ENCODE measurements at regions not wholly inside any gene's neighbourhood (a gene's known extent, or its start where the extent isn't known, plus 50 kb on each side); places are given as distances from the start of the nearest gene placed in this dataset.

- DNase-seq (ENCODE audit: low read depth in 2 of 2) = no peak
- no peaks in the 10 kb centered on the region for H4K20me1 ChIP-seq (ENCODE audit: control insufficient read depth, extremely low read depth, insufficient read depth, low read length)
Observed at GRCh38 chr2:157068237-157068636, 189.3 kb upstream of the GALNT5 start.

GRCh38 chr2:157075924-157076323 is 181.6 kb upstream of the GALNT5 start:
- DNase-seq (ENCODE audit: low read depth in 2 of 2) = no peak
- Histone ChIP-seq H3K27me3 (ENCODE audit: control insufficient read depth, insufficient read depth, low read length) (no peaks in the 10 kb centered on the region), H3K27ac (ENCODE audit: insufficient read depth, low read length) (no peak overlapping the region), H3K9ac (ENCODE audit: insufficient read depth, low read length) (no peak overlapping the region), H3K4me1 (ENCODE audit: control insufficient read depth, extremely low read depth, insufficient read depth, low read length) (no peaks in the 10 kb centered on the region), H3K79me2 (ENCODE audit: control insufficient read depth, insufficient read depth, low read length) (no peaks in the 10 kb centered on the region), H3K4me3 (replicated peaks in 1 of 4; ENCODE audit: control extremely low read depth in 1 of 4, insufficient read depth in 1 of 4, low read depth in 3 of 4, low read length in 4 of 4) (no peak overlapping the region), H3K36me3 (ENCODE audit: control insufficient read depth, insufficient read depth, low read length) (no peaks in the 10 kb centered on the region), H4K20me1 (ENCODE audit: control insufficient read depth, extremely low read depth, insufficient read depth, low read length) (no peaks in the 10 kb centered on the region), H2AFZ (ENCODE audit: low read length) (no peak overlapping the region), H3K4me2 (ENCODE audit: extremely low read depth, insufficient read depth, low read length) (no peak overlapping the region), H3K9me3 (ENCODE audit: control insufficient read depth, insufficient read depth, low read depth, low read length) (no peaks in the 10 kb centered on the region)
- TF ChIP-seq EZH2 (IDR thresholded peaks at IDR 0.05; ENCODE audit: low read length, missing control alignments) (no peak), CTCF (conservative IDR thresholded peaks at IDR 0.05 in 1 of 2, IDR thresholded peaks at IDR 0.05 in 1 of 2; ENCODE audit: low read depth in 1 of 2, low read length in 2 of 2) (no peak)

More at GRCh38 chr2:157068237-157068636, 189.3 kb upstream of the GALNT5 start:
- TF ChIP-seq CTCF (conservative IDR thresholded peaks at IDR 0.05 in 1 of 2, IDR thresholded peaks at IDR 0.05 in 1 of 2; ENCODE audit: low read depth in 1 of 2, low read length in 2 of 2) = no peak
- no peak for TF ChIP-seq EZH2 (IDR thresholded peaks at IDR 0.05; ENCODE audit: low read length, missing control alignments)
- Histone ChIP-seq H3K79me2 (ENCODE audit: control insufficient read depth, insufficient read depth, low read length) (no peaks in the 10 kb centered on the region), H3K4me3 (replicated peaks in 1 of 4; ENCODE audit: control extremely low read depth in 1 of 4, insufficient read depth in 1 of 4, low read depth in 3 of 4, low read length in 4 of 4) (no peak overlapping the region), H3K4me2 (ENCODE audit: extremely low read depth, insufficient read depth, low read length) (no peak overlapping the region), H3K9me3 (ENCODE audit: control insufficient read depth, insufficient read depth, low read depth, low read length) (no peaks in the 10 kb centered on the region), H3K36me3 (ENCODE audit: control insufficient read depth, insufficient read depth, low read length) (no peaks in the 10 kb centered on the region), H3K9ac (ENCODE audit: insufficient read depth, low read length) (no peak overlapping the region), H3K27me3 (ENCODE audit: control insufficient read depth, insufficient read depth, low read length) (no peaks in the 10 kb centered on the region), H3K27ac (ENCODE audit: insufficient read depth, low read length) (no peak overlapping the region), H3K4me1 (ENCODE audit: control insufficient read depth, extremely low read depth, insufficient read depth, low read length) (no peaks in the 10 kb centered on the region), H2AFZ (ENCODE audit: low read length) (no peak overlapping the region)

DNA sequence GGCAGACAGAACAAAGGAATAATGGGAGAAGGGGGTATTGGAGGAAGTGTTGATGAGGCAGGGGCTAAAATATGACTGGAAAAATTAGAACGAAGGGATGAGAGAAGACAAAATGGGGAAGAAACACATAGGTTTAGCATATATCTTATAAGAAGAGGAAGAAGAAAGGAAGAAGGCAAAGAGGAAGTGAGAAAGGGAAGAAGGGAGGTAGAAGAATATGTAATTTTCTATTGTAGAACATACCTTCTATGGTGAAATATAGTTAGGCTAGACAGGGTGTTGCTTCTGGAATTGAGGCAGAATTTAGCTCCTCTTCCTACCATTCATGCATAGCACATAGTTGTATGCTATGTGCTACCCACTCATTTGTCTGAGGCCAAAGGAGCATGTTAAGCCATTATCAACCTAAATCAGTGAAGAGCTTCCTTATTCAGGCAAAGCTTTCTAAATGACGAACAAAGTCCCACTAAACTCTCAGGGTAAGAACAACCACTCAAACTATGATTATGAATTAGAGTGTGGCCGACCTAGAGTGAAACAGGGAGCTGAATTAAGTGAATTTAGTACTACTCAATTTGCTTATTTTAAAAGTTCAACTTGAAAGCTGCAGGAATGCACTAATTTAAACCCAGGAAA is 180.9 kb upstream of the GALNT5 start:
- Histone ChIP-seq H3K79me2 (ENCODE audit: control insufficient read depth, insufficient read depth, low read length) (no peaks in the 10 kb centered on the region), H4K20me1 (ENCODE audit: control insufficient read depth, extremely low read depth, insufficient read depth, low read length) (no peaks in the 10 kb centered on the region), H2AFZ (ENCODE audit: low read length) (no peak overlapping the region), H3K27ac (ENCODE audit: insufficient read depth, low read length) (no peak overlapping the region), H3K4me2 (ENCODE audit: extremely low read depth, insufficient read depth, low read length) (no peak overlapping the region), H3K27me3 (ENCODE audit: control insufficient read depth, insufficient read depth, low read length) (no peaks in the 10 kb centered on the region), H3K9ac (ENCODE audit: insufficient read depth, low read length) (no peak overlapping the region), H3K9me3 (ENCODE audit: control insufficient read depth, insufficient read depth, low read depth, low read length) (no peaks in the 10 kb centered on the region), H3K4me3 (replicated peaks in 1 of 4; ENCODE audit: control extremely low read depth in 1 of 4, insufficient read depth in 1 of 4, low read depth in 3 of 4, low read length in 4 of 4) (no peak overlapping the region), H3K4me1 (ENCODE audit: control insufficient read depth, extremely low read depth, insufficient read depth, low read length) (no peaks in the 10 kb centered on the region), H3K36me3 (ENCODE audit: control insufficient read depth, insufficient read depth, low read length) (no peaks in the 10 kb centered on the region)
- no peak for DNase-seq (ENCODE audit: low read depth in 2 of 2)
- TF ChIP-seq EZH2 (IDR thresholded peaks at IDR 0.05; ENCODE audit: low read length, missing control alignments) (no peak), CTCF (conservative IDR thresholded peaks at IDR 0.05 in 1 of 2, IDR thresholded peaks at IDR 0.05 in 1 of 2; ENCODE audit: low read depth in 1 of 2, low read length in 2 of 2) (no peak)

Measured in fibroblast of lung (primary cell).